ENCODE measurements at regions not wholly inside any gene's neighbourhood (a gene's known extent, or its start where the extent isn't known, plus 50 kb on each side); places are given as distances from the start of the nearest gene placed in this dataset.

DNA sequence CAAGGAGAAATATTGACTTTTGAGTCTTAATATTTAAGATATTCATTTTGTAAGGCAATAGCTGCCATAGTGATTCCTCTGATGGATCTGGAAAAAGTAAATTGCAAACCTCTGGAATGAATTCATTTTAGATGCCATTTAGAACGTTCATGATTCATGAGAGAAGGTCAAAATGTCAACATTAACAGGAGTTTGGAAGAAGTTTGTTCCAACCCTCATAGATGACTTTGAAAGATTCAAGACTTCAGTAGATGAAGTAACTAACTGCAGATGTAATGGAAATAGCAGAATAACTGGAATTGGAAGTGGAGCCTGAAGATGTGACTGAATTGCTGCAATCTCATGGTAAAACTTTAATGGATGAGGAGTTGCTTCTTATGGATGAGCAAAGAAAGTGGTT is 100.9 kb upstream of the CCN2 start:
- Histone ChIP-seq H3K9me3 (no peaks in the 10 kb centered on the region), H3K4me3 (no peak overlapping the region), H3K4me1 (no peaks in the 10 kb centered on the region), H3K36me3 (no peaks in the 10 kb centered on the region), H3K27me3 (no peaks in the 10 kb centered on the region), H3K27ac (no peak overlapping the region)
- ATAC-seq (no peak), DNase-seq (no peak)
- TF ChIP-seq POLR2A (IDR thresholded peaks at IDR 0.05) = no peak
- intact Hi-C loops (cut with DNase I) = no loop called here
- 71% methylated on average over 1 of the region's 1 CpG for WGBS (ENCODE audit: insufficient coverage, low coverage, low lambda C conversion rate, missing lambda C conversion rate)

DNA sequence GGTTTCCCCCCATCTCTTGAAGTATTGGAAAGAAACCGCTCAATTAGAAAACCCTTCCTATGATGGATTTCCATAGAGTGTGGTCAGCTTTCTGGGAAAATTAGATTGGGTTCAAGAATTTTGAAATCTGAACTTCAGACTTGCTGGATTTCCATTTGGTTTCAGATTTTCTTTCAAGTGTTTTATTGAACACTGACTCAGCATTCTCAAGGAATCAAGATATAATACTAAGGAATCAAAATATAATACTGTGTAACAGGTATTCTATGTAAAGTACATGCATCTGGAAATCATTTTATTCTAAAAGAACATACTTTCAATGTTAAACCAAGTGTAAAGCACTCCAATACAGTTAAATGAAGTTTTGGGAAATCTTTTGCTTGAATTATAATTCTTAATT is 94.7 kb upstream of the CCN2 start:
- H3K4me3 ChIP-seq = no peak overlapping the region
- DNase-seq = no peak
- H3K4me1 ChIP-seq = no peaks in the 10 kb centered on the region
- no peaks in the 10 kb centered on the region for H3K27me3 ChIP-seq
- WGBS (ENCODE audit: insufficient coverage, low coverage, low lambda C conversion rate, missing lambda C conversion rate) = 90% methylated on average over 1 of the region's 1 CpG
- intact Hi-C loops (cut with DNase I) = no loop called here
- H3K27ac ChIP-seq = no peak overlapping the region
- ATAC-seq = no peak
- H3K9me3 ChIP-seq = no peaks in the 10 kb centered on the region
- no peak for TF ChIP-seq POLR2A (IDR thresholded peaks at IDR 0.05)
- TF ChIP-seq, protein P1, sequence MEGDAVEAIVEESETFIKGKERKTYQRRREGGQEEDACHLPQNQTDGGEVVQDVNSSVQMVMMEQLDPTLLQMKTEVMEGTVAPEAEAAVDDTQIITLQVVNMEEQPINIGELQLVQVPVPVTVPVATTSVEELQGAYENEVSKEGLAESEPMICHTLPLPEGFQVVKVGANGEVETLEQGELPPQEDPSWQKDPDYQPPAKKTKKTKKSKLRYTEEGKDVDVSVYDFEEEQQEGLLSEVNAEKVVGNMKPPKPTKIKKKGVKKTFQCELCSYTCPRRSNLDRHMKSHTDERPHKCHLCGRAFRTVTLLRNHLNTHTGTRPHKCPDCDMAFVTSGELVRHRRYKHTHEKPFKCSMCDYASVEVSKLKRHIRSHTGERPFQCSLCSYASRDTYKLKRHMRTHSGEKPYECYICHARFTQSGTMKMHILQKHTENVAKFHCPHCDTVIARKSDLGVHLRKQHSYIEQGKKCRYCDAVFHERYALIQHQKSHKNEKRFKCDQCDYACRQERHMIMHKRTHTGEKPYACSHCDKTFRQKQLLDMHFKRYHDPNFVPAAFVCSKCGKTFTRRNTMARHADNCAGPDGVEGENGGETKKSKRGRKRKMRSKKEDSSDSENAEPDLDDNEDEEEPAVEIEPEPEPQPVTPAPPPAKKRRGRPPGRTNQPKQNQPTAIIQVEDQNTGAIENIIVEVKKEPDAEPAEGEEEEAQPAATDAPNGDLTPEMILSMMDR (IDR thresholded peaks at IDR 0.05) = no peak
- H3K36me3 ChIP-seq = no peaks in the 10 kb centered on the region

- Histone ChIP-seq H3K27ac (no peak overlapping the region), H3K36me3 (no peaks in the 10 kb centered on the region), H3K4me1 (no peaks in the 10 kb centered on the region), H3K4me3 (no peak overlapping the region), H3K9me3 (no peaks in the 10 kb centered on the region), H3K27me3 (no peaks in the 10 kb centered on the region)
- ATAC-seq = no peak
- DNase-seq = no peak
- WGBS (ENCODE audit: insufficient coverage, low coverage, low lambda C conversion rate, missing lambda C conversion rate) = 91% methylated on average over 4 of the region's 5 CpGs
- TF ChIP-seq, protein P1 (IDR thresholded peaks at IDR 0.05) = no peak
- TF ChIP-seq POLR2A (IDR thresholded peaks at IDR 0.05) = no peak
- intact Hi-C loops (cut with DNase I) = no loop called here
Measured at GRCh38 chr6:132043148-132043547, 92.0 kb upstream of the CCN2 start.

DNA sequence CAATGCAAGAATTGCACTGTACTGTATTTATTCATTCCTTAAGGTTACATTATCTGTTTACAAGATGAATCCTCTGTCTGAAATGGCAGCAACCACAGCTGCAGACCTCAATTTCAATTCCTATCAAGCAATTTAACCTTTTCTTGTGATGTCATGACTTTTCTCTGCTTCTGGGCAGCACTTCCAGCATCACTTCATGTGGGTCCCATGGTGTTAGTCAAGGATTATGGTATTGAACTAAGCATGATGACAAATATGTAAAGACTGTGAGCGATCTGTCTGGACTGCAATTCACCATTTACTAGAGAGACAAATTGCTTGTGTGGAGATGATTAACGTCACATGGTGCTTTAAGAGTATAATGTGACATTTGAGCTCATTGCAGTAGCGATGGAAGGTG is 90.5 kb upstream of the CCN2 start:
- Histone ChIP-seq H3K4me3 (no peak overlapping the region), H3K4me1 (no peaks in the 10 kb centered on the region), H3K36me3 (no peaks in the 10 kb centered on the region), H3K9me3 (no peaks in the 10 kb centered on the region), H3K27ac (no peak overlapping the region), H3K27me3 (no peaks in the 10 kb centered on the region)
- ATAC-seq (no peak), DNase-seq (no peak)
- TF ChIP-seq, protein P1 (IDR thresholded peaks at IDR 0.05) = no peak
- TF ChIP-seq POLR2A (IDR thresholded peaks at IDR 0.05) = no peak
- WGBS (ENCODE audit: insufficient coverage, low coverage, low lambda C conversion rate, missing lambda C conversion rate) = 78% methylated on average over 3 of the region's 3 CpGs
- intact Hi-C loops (cut with DNase I) = no loop called here

GRCh38 chr6:132028029-132028428 is 76.9 kb upstream of the CCN2 start:
- 83% methylated on average over 1 of the region's 1 CpG for WGBS (ENCODE audit: insufficient coverage, low coverage, low lambda C conversion rate, missing lambda C conversion rate)
- no peaks in the 10 kb centered on the region for H3K27me3 ChIP-seq
- H3K9me3 ChIP-seq = no peaks in the 10 kb centered on the region
- intact Hi-C loops (cut with DNase I) = no loop called here
- no peak for ATAC-seq
- no peaks in the 10 kb centered on the region for H3K4me1 ChIP-seq
- no peak overlapping the region for H3K27ac ChIP-seq
- no peak for DNase-seq
- TF ChIP-seq, protein P1 (IDR thresholded peaks at IDR 0.05) = no peak
- TF ChIP-seq POLR2A (IDR thresholded peaks at IDR 0.05) = no peak
- H3K36me3 ChIP-seq = no peaks in the 10 kb centered on the region
- H3K4me3 ChIP-seq = no peak overlapping the region
